Tibial nerve (tissue), 4 donors: ENCODE measurements at regions not wholly inside any gene's neighbourhood (a gene's known extent, or its start where the extent isn't known, plus 50 kb on each side); places are given as distances from the start of the nearest gene placed in this dataset.
"Not testable (repeated sequence)": the region's sequence is repeated elsewhere in the genome, so short reads cannot be mapped to it uniquely, and the experiment has no call there.

ENCODE experiments used
- DNase-seq, 2 donors: peaks; one replicate each; pipeline ENCODE4 v3.0.0-alpha.2; 2019; ENCODE audit warnings: low spot score in 2 of 2
- H3K27ac ChIP-seq, 4 donors: fragments of 200-600 bp; sonication (generic) in 3 of 4; one replicate each; pipeline ENCODE4 v1.5.1; 2017 to 2019; ENCODE audit warnings: mild to moderate bottlenecking in 1 of 4
- H3K27me3 ChIP-seq, 2 donors: fragments of 200-600 bp; sonication (generic) in 1 of 2; one replicate each; pipeline versions ENCODE4 v1.5.1 to v1.6.0; 2017 to 2019
- H3K36me3 ChIP-seq, 3 donors: fragments of 200-600 bp; sonication (generic); one replicate each; pipeline ENCODE4 v1.5.1; 2018 to 2019
- H3K4me1 ChIP-seq, 4 donors: fragments of 200-600 bp; sonication (generic) in 3 of 4; one replicate each; pipeline ENCODE4 v1.5.1; 2017 to 2019
- H3K4me3 ChIP-seq, 4 donors: fragments of 200-600 bp; sonication (generic) in 3 of 4; one replicate each; pipeline ENCODE4 v1.5.1; 2017 to 2019; ENCODE audit warnings: mild to moderate bottlenecking in 1 of 4, moderate library complexity in 1 of 4
- H3K9me3 ChIP-seq, 4 donors: fragments of 200-600 bp; sonication (generic) in 3 of 4; one replicate each; pipeline ENCODE4 v1.5.1; 2017 to 2019
- CTCF ChIP-seq, 5 experiments: fragments of 200-600 bp in 3 of 5; fragments of 450-650 bp in 2 of 5; sonication (generic) in 3 of 5; IDR thresholded peaks; one replicate each; pipeline ENCODE4 v1.5.1; 2016 to 2019; ENCODE audit warnings: antibody characterized with exemption in 5 of 5, mild to moderate bottlenecking in 3 of 5, moderate library complexity in 2 of 5
- EP300 ChIP-seq, 2 donors: sonication (generic); formaldehyde crosslinking; IDR thresholded peaks; one replicate each; pipeline ENCODE4 v1.6.1; 2017; ENCODE audit warnings: antibody characterized with exemption in 2 of 2, mild to moderate bottlenecking in 1 of 2
- POLR2A ChIP-seq, 2 donors: fragments of 450-650 bp; IDR thresholded peaks; one replicate each; pipeline ENCODE4 v1.6.1; 2017; ENCODE audit warnings: antibody characterized with exemption in 2 of 2, mild to moderate bottlenecking in 2 of 2, moderate library complexity in 2 of 2
- WGBS, 2 donors: methylation state at CpG; one replicate each; pipeline ENCODE4 v1.1.5; 2018; 5-methylcytosine and 5-hydroxymethylcytosine counted together

- 52 to 56% methylated on average over 3 of the region's 3 CpGs for WGBS, 2 donors
- no peak for DNase-seq
Measured at GRCh38 chr14:106547735-106548434, 1021.5 kb downstream of the TMEM121 start.

GRCh38 chr14:106549064-106549463, 1022.7 kb downstream of the TMEM121 start:
- no peak for TF ChIP-seq CTCF (IDR thresholded peaks at IDR 0.05)
- TF ChIP-seq POLR2A (IDR thresholded peaks at IDR 0.05): no peak
- no peak for TF ChIP-seq EP300 (IDR thresholded peaks at IDR 0.05)
- 87 to 92% methylated on average over 1 of the region's 1 CpG for WGBS, 2 donors
- Histone ChIP-seq H3K27ac (no peak overlapping the region), H3K27me3 (no peaks in the 10 kb centered on the region), H3K36me3 (no peaks in the 10 kb centered on the region), H3K9me3 (no peaks in the 10 kb centered on the region), H3K4me1 (no peaks in the 10 kb centered on the region), H3K4me3 (no peak overlapping the region)
- DNase-seq: no peak

More at GRCh38 chr14:106547735-106548434, 1021.5 kb downstream of the TMEM121 start:
- Histone ChIP-seq H3K4me3 (no peak overlapping the region), H3K9me3 (no peaks in the 10 kb centered on the region), H3K36me3 (no peaks in the 10 kb centered on the region), H3K27me3 (no peaks in the 10 kb centered on the region), H3K27ac (no peak overlapping the region), H3K4me1 (no peaks in the 10 kb centered on the region)
- TF ChIP-seq EP300 (IDR thresholded peaks at IDR 0.05): no peak
- TF ChIP-seq POLR2A (IDR thresholded peaks at IDR 0.05): no peak
- TF ChIP-seq CTCF (IDR thresholded peaks at IDR 0.05): no peak

- Histone ChIP-seq H3K36me3 (no peaks in the 10 kb centered on the region), H3K4me3 (no peak overlapping the region), H3K4me1 (no peaks in the 10 kb centered on the region), H3K27ac (no peak overlapping the region), H3K9me3 (no peaks in the 10 kb centered on the region), H3K27me3 (no peaks in the 10 kb centered on the region)
- DNase-seq: no peak
- TF ChIP-seq POLR2A (IDR thresholded peaks at IDR 0.05) (no peak), CTCF (IDR thresholded peaks at IDR 0.05) (no peak), EP300 (IDR thresholded peaks at IDR 0.05) (no peak)
- WGBS, 2 donors: 45 to 47% methylated on average over 2 of the region's 2 CpGs
Measured at GRCh38 chr14:106551265-106551664, 1024.9 kb downstream of the TMEM121 start.

GRCh38 chr14:106556211-106556610, 1029.8 kb downstream of the TMEM121 start:
- WGBS, 2 donors: 72 to 75% methylated on average over 9 of the region's 9 CpGs

GRCh38 chr14:106556665-106557289, 1030.4 kb downstream of the TMEM121 start:
- H3K36me3 ChIP-seq: no peaks in the 10 kb centered on the region
- H3K27ac ChIP-seq: no peak overlapping the region
- DNase-seq: peak in 1 of 2 donors; percentile 11
- no peaks in the 10 kb centered on the region for H3K4me1 ChIP-seq
- no peaks in the 10 kb centered on the region for H3K27me3 ChIP-seq
- 39 to 42% methylated on average over 13 of the region's 13 CpGs for WGBS, 2 donors
- no peak for TF ChIP-seq POLR2A (IDR thresholded peaks at IDR 0.05)
- TF ChIP-seq CTCF (IDR thresholded peaks at IDR 0.05): peak in 1 of 5 experiments; percentile 59
- no peak for TF ChIP-seq EP300 (IDR thresholded peaks at IDR 0.05)
- H3K9me3 ChIP-seq: no peaks in the 10 kb centered on the region
- H3K4me3 ChIP-seq: no peak overlapping the region

More at GRCh38 chr14:106556211-106556610, 1029.8 kb downstream of the TMEM121 start:
- not testable (repeated sequence) for H3K4me3 ChIP-seq, H3K27ac ChIP-seq, DNase-seq, H3K36me3 ChIP-seq, H3K9me3 ChIP-seq, H3K4me1 ChIP-seq, H3K27me3 ChIP-seq
